HEK293 (cell line): ENCODE measurements at regions not wholly inside any gene's neighbourhood (a gene's known extent, or its start where the extent isn't known, plus 50 kb on each side); places are given as distances from the start of the nearest gene placed in this dataset.

Experiments
- CTCF ChIA-PET: fragments of 350-600 bp; formaldehyde crosslinking; extraction: SDS; loops from one replicate; lab custom pipeline; 2021; ENCODE audit warnings: antibody characterized with exemption; lab: Yijun Ruan, JAX
- POLR2A ChIA-PET: fragments of 300-600 bp; formaldehyde crosslinking; extraction: SDS; loops from one replicate; lab custom pipeline; 2020; ENCODE audit warnings: antibody characterized with exemption, inconsistent platforms; lab: Yijun Ruan, JAX
- H3K27ac ChIP-seq: fragments of 200-500 bp; sonication (Bioruptor generic); 2 replicates; pipeline ENCODE4 v1.5.1; 2014; ENCODE audit warnings: low read depth, low read length, control low read depth, inconsistent platforms; ENCODE audit errors: extremely low read depth
- H3K36me3 ChIP-seq, 2 experiments: fragments of 200-500 bp in 1 of 2; sonication (Bioruptor generic) in 1 of 2; 1 replicate in 1 of 2; 2 replicates in 1 of 2; pipeline ENCODE4 v1.5.1; 2014 to 2017; ENCODE audit warnings: inconsistent platforms in 2 of 2, low read length in 2 of 2; ENCODE audit not compliant: control insufficient read depth in 2 of 2, insufficient read depth in 1 of 2
- H3K4me1 ChIP-seq: fragments of 200-500 bp; sonication (Bioruptor generic); 2 replicates; pipeline ENCODE4 v1.5.1; 2014; ENCODE audit warnings: mild to moderate bottlenecking, low read length, inconsistent platforms; ENCODE audit not compliant: control insufficient read depth, insufficient read depth
- H3K4me3 ChIP-seq: 2 replicates; pipeline ENCODE4 v1.5.1; 2011; ENCODE audit warnings: low read depth, mild to moderate bottlenecking, control low read depth, low read length, moderate library complexity
- H3K9me3 ChIP-seq: fragments of 200-500 bp; sonication (Bioruptor generic); 2 replicates; pipeline ENCODE4 v1.5.1; 2014; ENCODE audit warnings: low read depth, low read length, inconsistent platforms; ENCODE audit not compliant: control insufficient read depth, insufficient read depth
- ATF2 ChIP-seq: fragments of 450-650 bp; formaldehyde crosslinking; IDR thresholded peaks from 2 replicates; pipeline ENCODE4 v1.5.1; 2016; ENCODE audit warnings: missing biosample characterization, missing genetic modification characterization, low read depth
- GFI1B ChIP-seq: fragments of 450-650 bp; formaldehyde crosslinking; IDR thresholded peaks from 2 replicates; pipeline ENCODE4 v1.5.1; 2016; ENCODE audit warnings: missing biosample characterization, missing genetic modification characterization
- HOXD13 ChIP-seq: sonication (generic); formaldehyde crosslinking; IDR thresholded peaks from 2 replicates; pipeline ENCODE4 v1.8.0; 2022; ENCODE audit warnings: missing genetic modification reagents, borderline replicate concordance
- KLF10 ChIP-seq: fragments of 450-650 bp; IDR thresholded peaks from 2 replicates; pipeline ENCODE4 v1.5.1; 2018; ENCODE audit warnings: missing biosample characterization, mild to moderate bottlenecking, missing genetic modification characterization
- SALL2 ChIP-seq: fragments of 450-650 bp; formaldehyde crosslinking; IDR thresholded peaks from 2 replicates; pipeline ENCODE4 v1.5.0; 2017; ENCODE audit warnings: missing biosample characterization, mild to moderate bottlenecking, missing genetic modification characterization, borderline replicate concordance
- ZBTB10 ChIP-seq: fragments of 450-650 bp; formaldehyde crosslinking; IDR thresholded peaks from 2 replicates; pipeline ENCODE4 v1.5.1; 2016; ENCODE audit warnings: missing biosample characterization, missing genetic modification characterization
- ZBTB48 ChIP-seq: fragments of 450-650 bp; formaldehyde crosslinking; IDR thresholded peaks from 2 replicates; pipeline ENCODE4 v1.5.1; 2016; ENCODE audit warnings: missing biosample characterization, missing genetic modification characterization
- ZBTB49 ChIP-seq: fragments of 450-650 bp; formaldehyde crosslinking; IDR thresholded peaks from 2 replicates; pipeline ENCODE4 v1.5.1; 2016; ENCODE audit warnings: missing biosample characterization, missing genetic modification characterization, low read depth
- ZBTB6 ChIP-seq: fragments of 450-650 bp; formaldehyde crosslinking; IDR thresholded peaks from 2 replicates; pipeline ENCODE4 v1.5.1; 2017; ENCODE audit warnings: missing biosample characterization, missing genetic modification characterization
- ZBTB7A ChIP-seq: fragments of 450-650 bp; formaldehyde crosslinking; IDR thresholded peaks from 2 replicates; pipeline ENCODE4 v1.5.1; 2016; ENCODE audit warnings: low read depth, missing biosample characterization, missing genetic modification characterization
- ZNF132 ChIP-seq: fragments of 450-650 bp; formaldehyde crosslinking; IDR thresholded peaks from 2 replicates; pipeline ENCODE4 v1.5.1; 2017; ENCODE audit warnings: missing biosample characterization, missing genetic modification characterization, borderline replicate concordance
- ZNF184 ChIP-seq: fragments of 450-650 bp; IDR thresholded peaks from 2 replicates; pipeline ENCODE4 v1.5.1; 2018; ENCODE audit warnings: missing biosample characterization, mild to moderate bottlenecking, missing genetic modification characterization
- ZNF202 ChIP-seq: fragments of 450-650 bp; formaldehyde crosslinking; IDR thresholded peaks from 2 replicates; pipeline ENCODE4 v1.5.1; 2016; ENCODE audit warnings: missing biosample characterization, missing genetic modification characterization, borderline replicate concordance
- ZNF23 ChIP-seq: fragments of 450-650 bp; formaldehyde crosslinking; IDR thresholded peaks from 2 replicates; pipeline ENCODE4 v1.5.1; 2016; ENCODE audit warnings: missing biosample characterization, missing genetic modification characterization, borderline replicate concordance
- ZNF248 ChIP-seq: fragments of 450-650 bp; formaldehyde crosslinking; IDR thresholded peaks from 2 replicates; pipeline ENCODE4 v1.5.1; 2017; ENCODE audit warnings: missing biosample characterization, missing genetic modification characterization
- ZNF302 ChIP-seq: fragments of 450-650 bp; formaldehyde crosslinking; IDR thresholded peaks from 2 replicates; pipeline ENCODE4 v1.5.1; 2016; ENCODE audit warnings: missing biosample characterization, missing genetic modification characterization, low read depth
- ZNF37A ChIP-seq: fragments of 450-650 bp; IDR thresholded peaks from 2 replicates; pipeline ENCODE4 v1.5.1; 2018; ENCODE audit warnings: missing biosample characterization, missing genetic modification characterization
- ZNF404 ChIP-seq: fragments of 450-650 bp; formaldehyde crosslinking; IDR thresholded peaks from 2 replicates; pipeline ENCODE4 v1.5.1; 2017; ENCODE audit warnings: missing biosample characterization, missing genetic modification characterization
- ZNF433 ChIP-seq: fragments of 450-650 bp; formaldehyde crosslinking; IDR thresholded peaks from 2 replicates; pipeline ENCODE4 v1.5.1; 2016; ENCODE audit warnings: missing biosample characterization, missing genetic modification characterization, low read depth
- ZNF610 ChIP-seq: fragments of 450-650 bp; formaldehyde crosslinking; IDR thresholded peaks from 2 replicates; pipeline ENCODE4 v1.5.1; 2016; ENCODE audit warnings: missing biosample characterization, missing genetic modification characterization, borderline replicate concordance
- ZNF670 ChIP-seq: fragments of 450-650 bp; formaldehyde crosslinking; IDR thresholded peaks from 2 replicates; pipeline ENCODE4 v1.5.1; 2016; ENCODE audit warnings: missing biosample characterization, missing genetic modification characterization, low read depth
- ZNF677 ChIP-seq: fragments of 450-650 bp; IDR thresholded peaks from 2 replicates; pipeline ENCODE4 v1.5.0; 2018; ENCODE audit warnings: missing biosample characterization, mild to moderate bottlenecking, missing genetic modification characterization, moderate library complexity
- ZNF704 ChIP-seq: fragments of 450-650 bp; formaldehyde crosslinking; IDR thresholded peaks from 2 replicates; pipeline ENCODE4 v1.5.1; 2016; ENCODE audit warnings: missing biosample characterization, missing genetic modification characterization

GRCh38 chr7:101684983-101685330, 55.9 kb upstream of the MYL10 start:
- POLR2A ChIA-PET: no interaction called here
- TF ChIP-seq ZNF433 (tag by site-specific recombination) (no peak), ATF2 (no peak), ZNF202 (no peak), ZBTB6 (no peak), ZBTB49 (tag by site-specific recombination) (no peak), ZNF37A (tag by site-specific recombination) (no peak), ZNF404 (tag by site-specific recombination) (no peak), KLF10 (tag by site-specific recombination) (no peak), ZNF184 (tag by site-specific recombination) (no peak), GFI1B (tag by site-specific recombination) (no peak), ZNF23 (no peak), ZNF704 (no peak), ZBTB48 (no peak), ZBTB7A (tag by site-specific recombination) (no peak)
- TF ChIP-seq, all 188 proteins: peak for 0
- Histone ChIP-seq H3K4me1 (no peaks in the 10 kb centered on the region), H3K9me3 (no peaks in the 10 kb centered on the region), H3K27ac (no peak overlapping the region), H3K36me3 (no peaks in the 10 kb centered on the region), H3K4me3 (no peak overlapping the region)
- CTCF ChIA-PET: no interaction called here

GRCh38 chr7:101686030-101686429, 56.9 kb upstream of the MYL10 start:
- Histone ChIP-seq H3K27ac (no peak overlapping the region), H3K4me3 (no peak overlapping the region), H3K36me3 (no peaks in the 10 kb centered on the region), H3K9me3 (no peaks in the 10 kb centered on the region), H3K4me1 (no peaks in the 10 kb centered on the region)
- no peak for TF ChIP-seq ZNF677
- TF ChIP-seq ZNF610 (tag by site-specific recombination): no peak
- TF ChIP-seq ZNF302 (tag by site-specific recombination): no peak
- TF ChIP-seq ZNF670 (tag by site-specific recombination): no peak
- ChIA-PET POLR2A (no interaction called here), CTCF (interaction anchor here (0.7 to 1.3 kb wide), 4 partner anchors 26 to 314 kb away, joined by 3 to 8 read pairs (median 4); no protein-coding TSS in a partner anchor)

GRCh38 chr7:101687081-101687480, 58.0 kb upstream of the MYL10 start:
- Histone ChIP-seq H3K9me3 (no peaks in the 10 kb centered on the region), H3K27ac (no peak overlapping the region), H3K4me1 (no peaks in the 10 kb centered on the region), H3K36me3 (no peaks in the 10 kb centered on the region), H3K4me3 (no peak overlapping the region)
- ChIA-PET CTCF (interaction anchor here (0.6 to 1.3 kb wide), 2 partner anchors 103 to 141 kb away, joined by 4 to 8 read pairs; no protein-coding TSS in a partner anchor), POLR2A (no interaction called here)
- no peak for TF ChIP-seq ZBTB48
- TF ChIP-seq SALL2 (tag by site-specific recombination): 0 out of 2 replicates have a peak, but pooled peaks have one; percentile 59
- TF ChIP-seq ZNF132 (tag by site-specific recombination): no peak
- TF ChIP-seq HOXD13 (CRISPR knock-in tag): no peak
- TF ChIP-seq ZNF248 (tag by site-specific recombination): no peak
- peak; percentile 12; the same call in 1 of the 2 replicates for TF ChIP-seq ZBTB10 (tag by site-specific recombination)
